Lower leg skin (tissue), 4 donors: ENCODE measurements at regions not wholly inside any gene's neighbourhood (a gene's known extent, or its start where the extent isn't known, plus 50 kb on each side); places are given as distances from the start of the nearest gene placed in this dataset.

Experiments used
- DNase-seq, 2 donors: peaks; one replicate each; pipeline ENCODE4 v3.0.0-alpha.2; 2019; ENCODE audit warnings: low spot score in 2 of 2
- H3K4me3 ChIP-seq: fragments of 200-600 bp; sonication (generic); 2 replicates; pipeline ENCODE4 v1.5.1; 2017; ENCODE audit warnings: mild to moderate bottlenecking, low read depth; ENCODE audit not compliant: poor library complexity, severe bottlenecking
- POLR2A ChIP-seq, 2 donors: fragments of 450-650 bp; IDR thresholded peaks; one replicate each; pipeline ENCODE4 v1.6.1; 2016 to 2017; ENCODE audit warnings: antibody characterized with exemption in 2 of 2, mild to moderate bottlenecking in 1 of 2, moderate library complexity in 1 of 2
- WGBS, 2 donors: methylation state at CpG; one replicate each; pipeline ENCODE4 v1.1.5; 2018; 5-methylcytosine and 5-hydroxymethylcytosine counted together
- intact Hi-C: fragments of 100-400 bp; cut with DNase I; formaldehyde crosslinking; loops from one replicate; pipeline ENCODE4 v1.15.0; 2023; ENCODE audit warnings: low total_unique reads
- TF ChIP-seq, protein P1 (sequence below), 3 donors: fragments of 450-650 bp; IDR thresholded peaks; one replicate each; pipeline ENCODE4 v1.5.1; 2016; ENCODE audit warnings: antibody characterized with exemption in 3 of 3, mild to moderate bottlenecking in 3 of 3, moderate library complexity in 2 of 3

DNA sequence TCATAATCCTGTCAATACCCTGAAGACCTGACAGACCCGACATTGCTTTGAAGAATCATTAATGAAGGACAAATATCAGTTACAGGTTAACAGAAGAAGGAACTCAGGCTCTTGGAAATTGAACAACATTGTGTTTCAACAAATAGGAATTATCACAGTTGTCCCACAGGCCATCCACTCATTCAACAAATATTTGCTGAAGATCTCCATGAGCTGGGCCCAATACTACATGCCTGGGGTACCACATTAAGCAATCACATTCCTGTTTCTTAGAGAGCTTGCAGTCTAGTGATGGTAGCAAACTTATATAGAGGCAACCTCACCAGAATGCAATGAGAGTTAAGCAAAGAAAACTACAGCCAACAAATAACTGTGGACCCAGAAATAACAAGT lies 671.6 kb upstream of the ACVR2A start:
- WGBS, 2 donors, result 56 to 67% methylated on average over 1 of the region's 1 CpG
- TF ChIP-seq, protein P1, sequence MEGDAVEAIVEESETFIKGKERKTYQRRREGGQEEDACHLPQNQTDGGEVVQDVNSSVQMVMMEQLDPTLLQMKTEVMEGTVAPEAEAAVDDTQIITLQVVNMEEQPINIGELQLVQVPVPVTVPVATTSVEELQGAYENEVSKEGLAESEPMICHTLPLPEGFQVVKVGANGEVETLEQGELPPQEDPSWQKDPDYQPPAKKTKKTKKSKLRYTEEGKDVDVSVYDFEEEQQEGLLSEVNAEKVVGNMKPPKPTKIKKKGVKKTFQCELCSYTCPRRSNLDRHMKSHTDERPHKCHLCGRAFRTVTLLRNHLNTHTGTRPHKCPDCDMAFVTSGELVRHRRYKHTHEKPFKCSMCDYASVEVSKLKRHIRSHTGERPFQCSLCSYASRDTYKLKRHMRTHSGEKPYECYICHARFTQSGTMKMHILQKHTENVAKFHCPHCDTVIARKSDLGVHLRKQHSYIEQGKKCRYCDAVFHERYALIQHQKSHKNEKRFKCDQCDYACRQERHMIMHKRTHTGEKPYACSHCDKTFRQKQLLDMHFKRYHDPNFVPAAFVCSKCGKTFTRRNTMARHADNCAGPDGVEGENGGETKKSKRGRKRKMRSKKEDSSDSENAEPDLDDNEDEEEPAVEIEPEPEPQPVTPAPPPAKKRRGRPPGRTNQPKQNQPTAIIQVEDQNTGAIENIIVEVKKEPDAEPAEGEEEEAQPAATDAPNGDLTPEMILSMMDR (IDR thresholded peaks at IDR 0.05), result no peak
- TF ChIP-seq POLR2A (IDR thresholded peaks at IDR 0.05), result no peak
- intact Hi-C loops, result no loop called here
- no peak overlapping the region for H3K4me3 ChIP-seq
- no peak for DNase-seq

DNA sequence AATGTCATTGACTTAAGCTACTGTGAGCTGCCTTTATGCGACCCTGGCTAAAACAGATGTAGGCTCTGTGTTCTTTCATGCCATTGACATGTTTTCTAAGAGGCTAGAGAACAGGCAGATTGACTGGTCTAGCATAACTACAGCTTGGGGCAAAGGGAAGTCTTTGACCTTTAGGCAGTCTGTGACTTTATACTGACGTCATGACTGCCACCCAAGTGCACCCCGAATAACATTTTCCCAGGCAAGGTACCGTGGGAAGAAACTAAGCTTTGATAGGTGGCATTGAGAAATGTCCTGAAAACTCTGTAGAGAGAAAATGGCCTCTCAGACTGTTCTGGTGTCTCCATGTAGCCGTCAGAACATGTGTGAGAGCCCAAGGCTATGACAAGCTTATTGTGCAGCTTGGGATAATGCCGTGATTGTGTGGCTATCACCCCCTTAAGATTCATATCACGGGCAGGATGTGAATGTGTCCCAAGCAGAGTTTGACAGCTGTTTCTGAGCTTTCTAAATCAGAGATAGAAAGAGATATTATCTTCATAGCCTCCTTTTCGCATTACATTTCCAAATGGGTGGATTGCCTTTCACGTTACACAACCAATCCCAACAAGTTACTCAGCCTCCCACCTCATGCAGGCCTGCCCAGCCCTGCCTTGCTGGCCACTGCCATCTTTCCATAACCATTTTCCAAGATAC lies 672.2 kb upstream of the ACVR2A start:
- no peak for DNase-seq
- TF ChIP-seq, protein P1 (IDR thresholded peaks at IDR 0.05), result no peak
- TF ChIP-seq POLR2A (IDR thresholded peaks at IDR 0.05), result no peak
- intact Hi-C loops, result no loop called here
- WGBS, 2 donors, result 49 to 54% methylated on average over 9 of the region's 9 CpGs
- no peak overlapping the region for H3K4me3 ChIP-seq

DNA sequence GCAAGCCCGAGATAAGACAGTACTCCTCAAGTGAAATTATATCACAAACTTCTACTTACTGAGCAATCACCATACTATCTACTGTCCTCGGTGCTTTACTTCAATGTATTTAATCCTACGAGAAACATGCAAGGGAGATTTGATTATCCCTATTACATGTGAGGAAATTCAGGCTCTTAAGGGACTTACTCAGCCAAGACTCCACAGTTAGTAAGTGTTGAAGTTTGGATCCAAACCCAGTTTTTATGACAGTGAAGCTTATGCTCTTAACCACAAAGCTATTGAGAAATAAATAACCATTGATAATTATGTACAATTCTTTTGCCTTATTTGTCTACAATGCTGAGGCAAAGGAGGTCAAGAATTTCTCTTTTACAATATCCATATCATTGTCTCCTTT lies 672.9 kb upstream of the ACVR2A start:
- H3K4me3 ChIP-seq, result no peak overlapping the region
- TF ChIP-seq POLR2A (IDR thresholded peaks at IDR 0.05), result no peak
- TF ChIP-seq, protein P1 (IDR thresholded peaks at IDR 0.05), result no peak
- intact Hi-C loops, result no loop called here
- 48 to 61% methylated on average over 3 of the region's 3 CpGs for WGBS, 2 donors
- no peak for DNase-seq

DNA sequence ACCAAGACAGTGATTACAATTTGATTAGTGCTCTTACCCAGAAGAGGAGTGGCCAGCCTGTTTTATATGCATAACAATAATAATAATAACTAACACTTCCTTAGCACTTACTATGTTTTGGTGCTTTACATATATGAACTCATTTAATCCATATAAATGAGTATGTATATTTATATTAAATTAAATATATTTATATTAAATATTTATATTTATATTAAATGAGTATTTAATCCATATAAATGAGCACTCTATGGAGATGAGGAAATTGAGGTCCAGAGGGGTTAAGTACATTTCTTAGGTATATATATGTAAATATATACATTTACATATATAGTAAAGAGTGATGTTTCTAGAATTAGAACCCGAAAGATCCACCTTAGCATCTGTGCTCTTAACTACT lies 673.9 kb upstream of the ACVR2A start:
- intact Hi-C loops, result no loop called here
- TF ChIP-seq, protein P1 (IDR thresholded peaks at IDR 0.05), result no peak
- TF ChIP-seq POLR2A (IDR thresholded peaks at IDR 0.05), result no peak
- WGBS, 2 donors, result 94 to 98% methylated on average over 1 of the region's 1 CpG
- no peak overlapping the region for H3K4me3 ChIP-seq
- no peak for DNase-seq

GRCh38 chr2:147165697-147166382 lies 679.0 kb upstream of the ACVR2A start:
- intact Hi-C loops, result no loop called here
- no peak for DNase-seq
- no peak overlapping the region for H3K4me3 ChIP-seq

More at GRCh38 chr2:147165697-147166382, 679.0 kb upstream of the ACVR2A start:
- no peak for TF ChIP-seq POLR2A (IDR thresholded peaks at IDR 0.05)
- TF ChIP-seq, protein P1 (IDR thresholded peaks at IDR 0.05), result no peak
- 59 to 61% methylated on average over 2 of the region's 2 CpGs for WGBS, 2 donors
